GM19023 (cell line): ENCODE measurements at regions not wholly inside any gene's neighbourhood (a gene's known extent, or its start where the extent isn't known, plus 50 kb on each side); places are given as distances from the start of the nearest gene placed in this dataset.

ENCODE experiments used
- ATAC-seq: cut with Tn5 transposase; IDR thresholded peaks from one replicate; pipeline ENCODE4 v1.9.1; 2021; ENCODE audit warnings: mild to moderate bottlenecking, moderate library complexity; ENCODE audit not compliant: unreplicated experiment

GRCh38 chr20:11832851-11833250 lies 84.8 kb upstream of the BTBD3 start:
- ATAC-seq: no peak

GRCh38 chr20:11833825-11834224 lies 83.9 kb upstream of the BTBD3 start:
- ATAC-seq: no peak

GRCh38 chr20:11838076-11838636 lies 79.5 kb upstream of the BTBD3 start:
- no peak for ATAC-seq

GRCh38 chr20:11841972-11842461 lies 75.7 kb upstream of the BTBD3 start:
- no peak for ATAC-seq

- ATAC-seq: no peak
Measured at GRCh38 chr20:11843289-11843688, 74.4 kb upstream of the BTBD3 start.

GRCh38 chr20:11844691-11845090 lies 73.0 kb upstream of the BTBD3 start:
- no peak for ATAC-seq

GRCh38 chr20:11845340-11845739 lies 72.4 kb upstream of the BTBD3 start:
- no peak for ATAC-seq

GRCh38 chr20:11846131-11846530 lies 71.6 kb upstream of the BTBD3 start:
- no peak for ATAC-seq

GRCh38 chr20:11847827-11848226 lies 69.9 kb upstream of the BTBD3 start:
- ATAC-seq: no peak

- no peak for ATAC-seq
Measured at GRCh38 chr20:11849270-11849915, 68.3 kb upstream of the BTBD3 start.

GRCh38 chr20:11849976-11850670 lies 67.6 kb upstream of the BTBD3 start:
- ATAC-seq: no peak

GRCh38 chr20:11850901-11851300 lies 66.8 kb upstream of the BTBD3 start:
- no peak for ATAC-seq

- no peak for ATAC-seq
Measured at GRCh38 chr20:11851646-11852045, 66.0 kb upstream of the BTBD3 start.

- ATAC-seq: no peak
Measured at GRCh38 chr20:11852189-11852588, 65.5 kb upstream of the BTBD3 start.

- ATAC-seq: no peak
Measured at GRCh38 chr20:11852811-11853210, 64.9 kb upstream of the BTBD3 start.

GRCh38 chr20:11853359-11853758 lies 64.3 kb upstream of the BTBD3 start:
- ATAC-seq: no peak

GRCh38 chr20:11861479-11861878 lies 56.2 kb upstream of the BTBD3 start:
- no peak for ATAC-seq

GRCh38 chr20:11867291-11867919 lies 50.3 kb upstream of the BTBD3 start:
- no peak for ATAC-seq
